Keratinocyte (primary cell): ENCODE measurements at regions not wholly inside any gene's neighbourhood (a gene's known extent, or its start where the extent isn't known, plus 50 kb on each side); places are given as distances from the start of the nearest gene placed in this dataset.

Experiments used
- DNase-seq: peaks from one replicate; pipeline ENCODE4 v3.0.0-alpha.2; 2011; ENCODE audit warnings: low read depth, missing footprints, low spot score
- FAIRE-seq: peaks from 2 replicates; lab custom pipeline; 2011; peaks lifted over from hg19 to GRCh38; lab: Jason Lieb, UNC
- H2AFZ ChIP-seq: 2 replicates; pipeline ENCODE4 v1.6.0; 2012; ENCODE audit warnings: low read length, control low read depth, inconsistent platforms; ENCODE audit not compliant: control insufficient read depth
- H3K27ac ChIP-seq: 2 replicates; pipeline ENCODE4 v1.5.1; 2011; ENCODE audit warnings: low read length; ENCODE audit not compliant: control insufficient read depth, insufficient read depth
- H3K27me3 ChIP-seq: 3 replicates; pipeline ENCODE4 v1.6.0; 2011; ENCODE audit warnings: low read length; ENCODE audit not compliant: control insufficient read depth, insufficient read depth; ENCODE audit errors: extremely low read depth
- H3K36me3 ChIP-seq, 2 experiments: 2 replicates in 1 of 2; 3 replicates in 1 of 2; pipeline ENCODE4 v1.5.1; 2011; ENCODE audit warnings: low read length in 2 of 2, mild to moderate bottlenecking in 1 of 2; ENCODE audit not compliant: control insufficient read depth in 2 of 2, insufficient read depth in 2 of 2; ENCODE audit errors: extremely low read depth in 1 of 2
- H3K4me1 ChIP-seq: 3 replicates; pipeline ENCODE4 v1.5.1; 2011; ENCODE audit warnings: low read length; ENCODE audit not compliant: control insufficient read depth, insufficient read depth; ENCODE audit errors: extremely low read depth
- H3K4me2 ChIP-seq: 3 replicates; pipeline ENCODE4 v1.6.0; 2011; ENCODE audit warnings: low read depth, low read length; ENCODE audit not compliant: control insufficient read depth, insufficient read depth; ENCODE audit errors: extremely low read depth
- H3K4me3 ChIP-seq, 3 experiments: fragments of 200-600 bp in 1 of 3; sonication (generic) in 1 of 3; 2 replicates in 2 of 3; 3 replicates in 1 of 3; pipeline ENCODE4 v1.5.1; 2011 to 2016; ENCODE audit warnings: low read length in 3 of 3, mild to moderate bottlenecking in 3 of 3, control low read depth in 2 of 3, inconsistent platforms in 1 of 3, low read depth in 1 of 3, mixed read lengths in 1 of 3, mixed run types in 1 of 3, moderate library complexity in 1 of 3; ENCODE audit not compliant: control insufficient read depth in 2 of 3, insufficient read depth in 2 of 3; ENCODE audit errors: extremely low read depth in 1 of 3
- H3K79me2 ChIP-seq: 2 replicates; pipeline ENCODE4 v1.6.0; 2012; ENCODE audit warnings: low read length; ENCODE audit not compliant: control insufficient read depth, insufficient read depth
- H3K9ac ChIP-seq: 3 replicates; pipeline ENCODE4 v1.6.0; 2011; ENCODE audit warnings: low read length; ENCODE audit not compliant: control insufficient read depth, insufficient read depth; ENCODE audit errors: extremely low read depth
- H3K9me1 ChIP-seq: 3 replicates; pipeline ENCODE4 v1.6.0; 2011; ENCODE audit warnings: low read length; ENCODE audit not compliant: control insufficient read depth, insufficient read depth; ENCODE audit errors: extremely low read depth
- H3K9me3 ChIP-seq: 2 replicates; pipeline ENCODE4 v1.5.1; 2012; ENCODE audit warnings: low read depth, low read length; ENCODE audit not compliant: control insufficient read depth
- H4K20me1 ChIP-seq: 3 replicates; pipeline ENCODE4 v1.6.0; 2011; ENCODE audit warnings: low read length; ENCODE audit not compliant: control insufficient read depth, insufficient read depth; ENCODE audit errors: extremely low read depth
- EZH2 ChIP-seq: IDR thresholded peaks from one replicate; pipeline ENCODE4 v1.6.1; 2012; ENCODE audit warnings: inconsistent platforms, mild to moderate bottlenecking, low read length, moderate library complexity
- dilution Hi-C: fragments of 300-500 bp; cut with MboI; formaldehyde crosslinking; loops from one replicate; pipeline ENCODE4 v1.7.0; 2020; ENCODE audit warnings: low sequenced_read_pairs; ENCODE audit not compliant: extremely low pct_ligation_motif_present
- TF ChIP-seq, protein P1 (sequence below), 3 experiments: IDR thresholded peaks in 1 of 3; conservative IDR thresholded peaks in 1 of 3; optimal IDR thresholded peaks in 1 of 3; 2 replicates in 2 of 3; 3 replicates in 1 of 3; pipeline versions ENCODE3 to v1.5.1; 2011; ENCODE audit warnings: low read length in 3 of 3, mild to moderate bottlenecking in 3 of 3, moderate library complexity in 2 of 3, control low read depth in 1 of 3, inconsistent platforms in 1 of 3; ENCODE audit not compliant: insufficient read depth in 2 of 3; ENCODE audit errors: extremely low read depth in 1 of 3

DNA sequence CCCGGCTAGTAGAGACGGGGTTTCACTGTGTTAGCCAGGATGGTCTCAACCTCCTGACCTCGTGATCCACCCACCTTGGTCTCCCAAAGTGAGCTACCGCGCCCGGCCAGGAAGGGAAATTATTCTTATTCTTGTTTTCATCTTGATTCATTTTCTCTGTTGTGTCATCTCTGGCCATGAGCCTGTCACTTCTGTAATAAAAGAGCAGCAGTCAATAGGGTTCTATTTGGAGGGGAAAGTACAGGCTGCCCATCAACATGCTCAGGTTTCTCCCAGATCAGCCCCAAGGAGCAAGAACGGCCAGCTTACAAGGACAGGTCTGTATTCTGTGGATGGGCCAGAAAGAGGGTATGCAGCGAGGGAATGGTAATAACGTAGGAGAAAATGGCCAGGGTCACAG lies 345.0 kb downstream of the PREX1 start:
- TF ChIP-seq EZH2 = no peak
- TF ChIP-seq, protein P1, sequence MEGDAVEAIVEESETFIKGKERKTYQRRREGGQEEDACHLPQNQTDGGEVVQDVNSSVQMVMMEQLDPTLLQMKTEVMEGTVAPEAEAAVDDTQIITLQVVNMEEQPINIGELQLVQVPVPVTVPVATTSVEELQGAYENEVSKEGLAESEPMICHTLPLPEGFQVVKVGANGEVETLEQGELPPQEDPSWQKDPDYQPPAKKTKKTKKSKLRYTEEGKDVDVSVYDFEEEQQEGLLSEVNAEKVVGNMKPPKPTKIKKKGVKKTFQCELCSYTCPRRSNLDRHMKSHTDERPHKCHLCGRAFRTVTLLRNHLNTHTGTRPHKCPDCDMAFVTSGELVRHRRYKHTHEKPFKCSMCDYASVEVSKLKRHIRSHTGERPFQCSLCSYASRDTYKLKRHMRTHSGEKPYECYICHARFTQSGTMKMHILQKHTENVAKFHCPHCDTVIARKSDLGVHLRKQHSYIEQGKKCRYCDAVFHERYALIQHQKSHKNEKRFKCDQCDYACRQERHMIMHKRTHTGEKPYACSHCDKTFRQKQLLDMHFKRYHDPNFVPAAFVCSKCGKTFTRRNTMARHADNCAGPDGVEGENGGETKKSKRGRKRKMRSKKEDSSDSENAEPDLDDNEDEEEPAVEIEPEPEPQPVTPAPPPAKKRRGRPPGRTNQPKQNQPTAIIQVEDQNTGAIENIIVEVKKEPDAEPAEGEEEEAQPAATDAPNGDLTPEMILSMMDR (optimal IDR thresholded peaks at IDR 0.05 in 1 of 3, IDR thresholded peaks at IDR 0.05 in 1 of 3, conservative IDR thresholded peaks at IDR 0.05 in 1 of 3; ENCODE audit: extremely low read depth in 1 of 3, insufficient read depth in 2 of 3, low read length in 3 of 3) = no peak
- no peaks in the 10 kb centered on the region for H3K9me1 ChIP-seq
- dilution Hi-C loops = no loop called here

DNA sequence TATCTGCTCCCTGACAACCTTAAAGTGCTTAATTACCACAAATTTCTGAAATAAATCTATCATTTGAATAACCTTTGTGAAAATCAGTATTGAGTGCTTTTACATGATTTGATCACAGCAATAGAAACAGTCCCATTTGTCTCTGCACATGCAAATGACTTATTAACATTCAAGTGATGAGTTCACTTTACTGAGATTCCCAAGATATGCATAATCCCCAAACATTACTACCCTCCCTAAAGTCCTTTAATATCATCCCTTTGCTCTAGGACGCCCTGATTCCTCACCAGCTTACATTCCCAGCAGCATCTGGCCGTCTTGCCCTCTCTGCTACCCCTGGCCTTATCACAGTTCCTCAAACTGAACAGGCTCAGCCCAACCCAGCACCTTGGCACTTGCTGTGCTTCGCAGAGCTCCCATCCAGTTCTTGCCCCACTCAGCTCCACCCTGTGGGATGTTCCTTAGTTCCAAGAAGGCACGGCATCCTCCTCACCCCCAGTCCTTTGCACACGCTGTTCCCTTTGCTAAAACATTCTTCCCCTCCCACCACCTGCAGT lies 347.5 kb downstream of the PREX1 start:
- TF ChIP-seq, protein P1 (optimal IDR thresholded peaks at IDR 0.05 in 1 of 3, IDR thresholded peaks at IDR 0.05 in 1 of 3, conservative IDR thresholded peaks at IDR 0.05 in 1 of 3; ENCODE audit: extremely low read depth in 1 of 3, insufficient read depth in 2 of 3, low read length in 3 of 3) = no peak
- no peak for TF ChIP-seq EZH2
- Histone ChIP-seq H3K79me2 (no peaks in the 10 kb centered on the region), H3K4me2 (no peak overlapping the region), H3K27ac (no peak overlapping the region), H3K27me3 (peaks cover 6% of the 10 kb centered on the region), H3K9ac (no peak overlapping the region), H3K4me3 (no peak overlapping the region), H2AFZ (no peak overlapping the region), H3K9me3 (no peaks in the 10 kb centered on the region), H3K9me1 (no peaks in the 10 kb centered on the region), H4K20me1 (no peaks in the 10 kb centered on the region), H3K36me3 (no peaks in the 10 kb centered on the region), H3K4me1 (no peaks in the 10 kb centered on the region)
- dilution Hi-C loops = no loop called here
- FAIRE-seq = no peak
- DNase-seq = no peak

More for the DNA sequence above, 345.0 kb downstream of the PREX1 start:
- Histone ChIP-seq H3K27me3 (peaks cover 5% of the 10 kb centered on the region), H2AFZ (no peak overlapping the region), H3K4me1 (no peaks in the 10 kb centered on the region), H3K9me3 (no peaks in the 10 kb centered on the region), H3K4me2 (no peak overlapping the region), H4K20me1 (no peaks in the 10 kb centered on the region), H3K79me2 (no peaks in the 10 kb centered on the region), H3K27ac (no peak overlapping the region), H3K4me3 (no peak overlapping the region), H3K36me3 (no peaks in the 10 kb centered on the region), H3K9ac (no peak overlapping the region)
- DNase-seq (no peak), FAIRE-seq (no peak)
